HG03558 (cell line): ENCODE measurements at regions not wholly inside any gene's neighbourhood (a gene's known extent, or its start where the extent isn't known, plus 50 kb on each side); places are given as distances from the start of the nearest gene placed in this dataset.

Source experiments
- ATAC-seq: cut with Tn5 transposase; IDR thresholded peaks from one replicate; pipeline ENCODE4 v1.9.1; 2021; ENCODE audit warnings: moderate number of reproducible peaks; ENCODE audit not compliant: unreplicated experiment; ENCODE audit errors: extremely low read depth

DNA sequence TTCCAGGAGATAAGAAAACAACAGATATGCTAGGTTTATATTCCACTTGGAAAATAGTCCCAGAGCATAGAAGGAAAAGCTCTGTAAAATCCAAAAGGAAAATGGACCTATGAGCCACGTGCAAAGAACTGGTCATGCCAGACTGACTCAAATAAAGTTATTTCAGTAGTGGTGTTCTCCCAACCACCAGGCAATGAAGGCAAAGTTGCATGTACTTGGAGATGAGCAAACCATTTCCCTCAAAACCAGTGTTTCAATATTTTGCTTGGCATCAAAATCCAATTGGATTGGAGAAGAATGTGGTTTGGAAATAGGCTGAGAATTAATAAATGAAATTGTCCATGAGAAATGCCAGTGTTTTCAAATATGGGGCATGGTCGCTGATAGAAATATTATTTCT, 237.5 kb downstream of the ICOS start:
- no peak for ATAC-seq

DNA sequence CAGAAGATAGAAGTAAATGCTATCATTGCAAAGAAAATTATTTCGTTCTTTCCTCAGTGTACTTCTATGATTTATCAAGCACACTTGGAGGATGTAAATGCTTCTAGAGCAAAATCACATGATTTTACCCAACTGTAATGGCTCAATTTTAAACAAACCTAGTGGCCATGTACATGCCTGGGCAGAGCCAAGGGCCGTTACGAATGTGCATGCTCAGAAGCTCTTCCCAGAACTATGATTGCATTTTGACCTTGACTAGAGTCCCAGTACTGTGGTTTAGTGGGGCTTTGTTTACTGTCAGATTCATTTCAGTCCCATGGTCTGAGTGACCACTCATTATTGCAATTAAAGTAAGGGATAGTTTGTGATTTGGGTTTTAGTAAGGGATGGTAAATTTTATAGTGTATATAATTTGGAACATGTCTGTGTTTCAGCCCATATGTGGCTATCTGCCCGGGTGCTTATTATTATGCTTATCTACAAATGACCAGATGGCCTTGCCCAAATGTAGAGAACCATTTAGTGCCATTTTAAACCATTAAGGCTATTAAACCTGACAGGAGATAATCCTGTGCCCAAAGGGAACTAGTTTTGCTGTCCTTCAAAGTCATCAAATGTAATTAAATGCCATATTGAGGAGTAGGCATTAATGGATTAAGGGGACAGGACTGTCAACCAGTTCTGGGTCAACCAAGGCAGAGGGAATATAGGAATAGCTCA, 239.1 kb downstream of the ICOS start:
- ATAC-seq = no peak

DNA sequence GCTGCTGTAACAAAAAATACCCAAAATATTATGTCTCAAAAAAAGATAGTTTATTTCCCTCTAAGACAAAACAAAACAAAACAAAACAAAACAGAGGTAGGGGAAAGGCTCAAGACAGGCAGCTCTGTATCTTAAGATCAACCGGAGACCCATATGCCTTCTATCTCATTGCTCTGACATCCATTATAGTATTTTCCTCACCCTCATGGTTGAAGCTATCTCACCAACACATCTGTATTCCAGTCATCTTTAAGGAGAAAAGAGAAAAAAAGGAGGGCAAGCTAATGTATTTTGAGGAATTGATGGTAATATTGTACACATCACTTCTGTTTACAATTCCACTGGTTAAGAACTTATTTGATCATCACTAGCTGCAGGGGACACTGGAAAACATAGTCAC, 239.7 kb downstream of the ICOS start:
- no peak for ATAC-seq

DNA sequence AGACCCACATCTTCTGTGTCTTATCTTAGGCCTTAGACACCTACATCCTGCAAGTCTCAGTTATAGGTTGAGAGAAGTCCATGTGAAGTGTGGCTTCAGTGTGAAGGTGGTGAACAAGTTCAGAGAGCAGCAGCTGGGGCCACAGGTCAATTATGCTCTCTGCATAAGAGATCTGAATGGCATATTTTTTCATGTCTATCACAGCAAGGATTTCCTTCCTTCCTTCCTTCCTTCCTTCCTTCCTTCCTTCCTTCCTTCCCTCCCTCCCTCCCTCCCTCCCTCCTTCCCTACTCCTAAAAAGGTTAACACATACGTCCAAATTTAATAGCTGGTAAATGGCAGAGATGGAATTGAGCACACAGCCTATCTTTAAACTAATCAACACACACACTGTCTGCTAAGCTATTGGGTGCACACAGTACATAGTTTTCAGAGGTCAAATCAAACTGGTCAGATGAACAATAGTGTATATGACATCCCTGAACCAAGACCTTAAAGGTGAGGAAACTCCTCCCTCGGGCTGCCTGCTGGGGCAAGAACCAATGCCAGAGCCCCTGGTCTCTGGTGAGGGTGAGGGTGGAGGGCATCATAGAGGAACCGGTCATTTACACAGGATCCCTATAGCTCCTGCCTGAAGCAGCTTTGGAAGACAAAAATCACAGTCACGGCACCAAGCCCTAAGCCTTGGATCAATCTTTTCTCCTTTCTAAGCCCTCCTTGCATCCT, 240.9 kb downstream of the ICOS start:
- no peak for ATAC-seq

DNA sequence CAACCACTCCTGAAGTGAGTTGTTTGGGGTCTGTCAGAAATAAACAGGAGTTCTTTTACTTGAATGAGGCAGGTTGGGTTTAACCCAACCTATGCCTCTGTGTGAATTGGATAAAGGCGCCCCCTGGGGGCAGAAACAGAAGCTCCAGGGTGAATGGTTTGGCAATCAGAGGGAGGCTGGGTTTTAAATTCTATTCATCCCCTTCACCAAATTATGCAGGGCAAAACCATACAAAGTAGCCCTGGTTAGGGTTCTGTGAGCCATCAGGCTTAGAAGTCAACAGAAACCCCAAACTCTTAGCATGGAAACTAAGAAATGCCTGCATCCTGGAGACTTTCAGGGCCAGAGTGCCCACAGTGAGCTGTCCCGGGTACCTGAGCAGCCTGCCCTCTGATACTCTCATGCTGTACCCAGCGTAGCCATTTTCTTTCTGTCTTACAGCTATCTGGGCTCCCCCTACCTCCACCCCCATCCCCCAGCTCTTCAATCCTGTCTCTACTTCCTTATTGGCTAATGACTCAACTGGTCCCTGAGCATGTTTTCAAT, 241.5 kb downstream of the ICOS start:
- ATAC-seq = no peak

DNA sequence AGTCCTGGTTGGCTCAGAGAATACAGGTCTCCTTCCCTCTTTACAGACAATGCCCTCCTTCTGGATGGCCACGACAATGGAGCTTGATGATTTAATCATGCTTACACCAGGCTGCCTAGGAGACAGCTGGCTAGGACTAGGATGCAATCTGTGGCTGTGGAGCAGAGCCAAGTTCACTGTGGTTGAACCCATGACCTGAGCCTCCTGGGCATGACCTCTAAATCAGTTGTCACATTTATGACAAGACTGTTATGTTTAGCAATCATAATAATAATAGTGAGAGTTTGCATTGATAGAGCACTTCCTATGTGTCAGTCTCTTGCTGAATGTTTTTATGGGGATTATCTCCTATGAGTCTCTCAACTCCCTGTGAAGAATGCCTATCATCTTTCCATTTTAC, 244.1 kb downstream of the ICOS start:
- no peak for ATAC-seq

DNA sequence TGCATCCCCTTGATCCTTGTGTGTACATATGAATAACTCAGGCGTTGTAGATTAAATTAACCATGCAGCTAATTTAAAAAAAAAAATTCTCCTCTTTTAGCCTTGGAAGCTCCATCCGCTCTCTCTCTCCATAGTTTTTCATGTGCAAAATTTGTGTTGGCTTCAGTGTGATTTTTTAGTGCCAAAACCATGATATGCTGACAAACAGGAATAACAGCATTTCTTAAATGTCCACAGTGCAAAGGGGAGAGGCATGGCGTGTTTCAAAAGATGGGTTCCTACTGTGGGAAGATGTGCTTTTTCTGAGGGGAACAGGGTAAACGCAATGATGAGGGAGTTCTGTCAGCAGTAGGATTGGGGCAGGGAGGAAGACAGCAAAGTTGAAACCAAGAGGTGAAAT, 247.0 kb downstream of the ICOS start:
- no peak for ATAC-seq

DNA sequence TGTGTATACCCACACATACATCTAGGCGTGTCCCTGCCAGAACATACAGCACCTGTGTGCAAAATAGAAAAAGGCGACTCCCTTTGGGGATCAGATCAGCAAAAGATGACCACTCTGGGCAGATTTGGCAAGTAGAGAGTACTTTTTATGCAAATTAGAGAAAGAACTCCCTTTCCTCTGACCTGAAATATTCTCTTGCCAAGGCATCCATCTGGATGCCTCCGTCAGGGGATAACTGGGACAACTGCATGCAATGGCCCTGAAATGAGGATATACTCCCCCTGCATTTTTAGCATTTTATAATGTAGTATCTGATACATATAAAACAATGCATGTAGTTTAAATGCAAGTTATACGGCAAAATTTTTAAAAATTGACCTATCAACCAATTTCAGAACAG, 247.7 kb downstream of the ICOS start:
- ATAC-seq = no peak

DNA sequence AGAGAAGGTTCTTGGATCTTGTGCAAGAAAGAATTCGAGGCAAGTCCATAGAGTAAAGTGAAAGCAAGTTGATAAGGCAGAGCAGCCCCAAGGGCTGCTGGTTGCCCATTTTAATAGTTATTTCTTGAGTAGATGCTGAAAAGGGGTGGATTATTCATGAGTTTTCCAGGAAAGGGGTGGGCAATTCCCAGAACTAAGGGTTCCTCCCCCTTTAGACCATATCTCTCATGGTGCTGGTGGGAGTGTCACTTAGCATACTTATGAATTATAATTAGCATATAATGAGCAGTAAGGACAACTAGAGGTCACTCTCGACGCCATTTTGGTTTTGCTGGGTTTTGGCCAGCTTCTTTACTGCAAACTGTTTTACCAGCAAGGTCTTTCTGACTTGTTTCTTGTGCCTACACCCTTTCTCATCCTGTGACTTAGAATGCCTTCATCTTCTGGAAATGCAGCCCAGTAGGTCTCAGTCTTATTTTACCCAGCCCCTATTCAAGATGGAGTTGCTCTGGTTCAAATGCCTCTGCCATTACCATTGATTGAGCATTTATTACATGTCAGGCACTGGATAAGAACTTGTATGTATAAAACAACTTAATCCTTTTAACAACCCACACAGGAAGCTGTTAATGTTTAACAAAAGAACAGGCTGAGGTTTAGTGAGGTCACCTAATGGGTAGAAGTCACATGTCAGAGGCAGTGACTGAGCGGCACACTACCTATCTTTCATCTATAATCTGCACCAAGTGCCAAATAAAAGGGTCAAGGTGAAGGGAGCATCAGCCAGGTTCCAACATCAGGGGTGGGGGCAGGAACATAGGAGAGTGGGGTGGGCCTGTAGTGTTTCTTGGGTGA, 250.9 kb downstream of the ICOS start:
- no peak for ATAC-seq

DNA sequence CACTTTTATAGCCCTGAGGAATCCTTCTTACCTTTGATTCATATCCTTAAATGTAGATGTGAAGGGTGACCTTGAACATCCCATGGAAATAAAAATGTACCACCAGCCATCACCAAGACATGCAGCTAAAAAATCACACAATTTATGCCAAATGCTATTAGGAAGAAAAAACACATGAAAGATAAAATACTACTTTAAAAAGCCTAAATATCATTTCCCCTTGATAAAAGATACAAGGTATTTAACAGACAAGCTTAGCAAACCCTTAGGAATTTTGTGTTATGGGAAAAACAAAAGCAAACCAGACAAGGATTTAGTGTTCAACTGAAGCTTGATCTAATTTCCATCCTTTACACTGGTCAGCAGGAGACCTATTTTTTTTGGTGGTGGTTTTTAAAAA, 255.0 kb downstream of the ICOS start:
- no peak for ATAC-seq

DNA sequence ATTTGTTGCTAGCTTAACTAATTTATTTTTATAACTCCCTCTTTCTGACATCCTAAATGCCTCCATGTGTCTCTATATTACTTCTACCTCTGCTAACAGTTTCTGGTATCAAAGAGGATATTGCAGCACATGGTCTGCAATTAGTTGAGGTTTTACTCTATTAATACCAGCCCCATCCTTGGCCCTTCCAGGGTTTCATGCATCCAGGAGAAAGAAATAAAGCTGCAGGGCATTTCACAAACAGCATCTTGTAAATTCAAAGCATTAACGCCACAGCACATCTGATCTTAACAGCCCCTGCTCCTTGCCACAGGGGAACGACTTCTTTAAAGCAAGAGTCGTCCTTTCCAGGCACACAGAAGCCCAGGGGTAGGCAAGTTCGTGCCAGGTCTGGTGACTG, 258.9 kb downstream of the ICOS start:
- ATAC-seq = no peak

DNA sequence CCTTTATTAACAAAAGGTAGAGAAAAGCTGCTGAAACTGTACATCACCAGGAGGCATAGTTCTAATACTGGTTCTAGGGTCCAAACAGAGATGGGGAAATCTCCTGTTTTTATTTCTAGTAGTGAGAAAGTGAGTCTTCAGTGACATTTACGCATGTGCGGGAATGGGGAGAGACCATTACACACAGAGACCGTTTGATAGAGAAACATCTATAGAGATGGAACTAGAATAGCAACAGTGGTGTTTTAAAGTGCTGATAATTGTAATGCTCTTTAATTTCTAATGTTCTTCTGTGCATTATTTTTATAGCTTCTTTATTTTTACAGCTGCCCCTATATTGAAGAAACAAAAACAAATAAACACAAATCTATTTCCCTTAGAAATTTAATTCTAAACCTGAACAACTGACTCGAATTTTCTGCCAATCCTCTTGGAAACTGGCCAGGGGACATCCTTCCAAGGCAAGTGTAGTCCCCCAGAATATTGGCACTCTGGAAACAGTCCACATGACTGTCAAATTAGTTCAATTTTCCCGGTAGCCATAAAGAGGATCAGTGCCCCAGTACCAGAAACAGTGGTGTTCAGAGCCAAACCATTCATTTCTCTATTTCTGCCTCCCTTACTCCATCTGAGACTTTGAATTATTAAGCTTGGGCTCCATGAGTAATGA, 260.9 kb downstream of the ICOS start:
- ATAC-seq = no peak

DNA sequence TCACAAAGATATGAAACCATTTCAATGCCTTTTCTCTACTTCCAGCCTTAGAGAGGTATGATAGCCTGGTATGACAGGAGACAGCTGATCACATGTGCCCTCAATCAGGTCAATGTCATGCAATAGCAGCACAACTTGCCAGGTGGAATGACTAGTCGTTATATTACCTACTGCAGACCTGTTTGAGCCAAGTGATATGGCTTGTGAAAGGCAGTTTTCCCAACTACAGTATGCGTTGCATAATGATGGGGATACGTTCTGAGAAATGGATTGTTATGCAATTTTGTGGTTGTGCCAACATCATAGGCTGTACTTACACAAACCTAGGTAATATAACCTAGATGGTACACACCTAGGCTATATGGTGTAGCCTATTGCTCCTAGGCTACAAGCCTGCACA, 262.8 kb downstream of the ICOS start:
- ATAC-seq = no peak

DNA sequence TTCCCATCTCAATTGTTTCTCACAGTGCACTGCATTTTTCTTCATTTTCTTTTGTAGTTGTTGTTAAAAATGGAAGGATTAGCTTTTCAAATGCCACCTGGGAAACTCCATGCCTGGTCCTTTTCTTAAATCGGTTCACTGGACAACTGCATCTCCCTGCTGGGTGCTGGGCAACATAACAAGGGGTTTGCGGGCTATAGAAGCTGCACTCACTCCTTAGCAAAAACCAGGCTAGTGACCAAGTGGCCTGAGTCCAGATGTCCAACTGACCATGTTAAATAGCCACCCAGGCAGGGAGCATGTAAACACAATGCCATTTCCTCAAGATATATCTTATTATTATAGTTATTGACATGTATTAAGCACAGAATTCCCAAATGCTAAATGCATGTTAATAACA, 264.9 kb downstream of the ICOS start:
- ATAC-seq = no peak

DNA sequence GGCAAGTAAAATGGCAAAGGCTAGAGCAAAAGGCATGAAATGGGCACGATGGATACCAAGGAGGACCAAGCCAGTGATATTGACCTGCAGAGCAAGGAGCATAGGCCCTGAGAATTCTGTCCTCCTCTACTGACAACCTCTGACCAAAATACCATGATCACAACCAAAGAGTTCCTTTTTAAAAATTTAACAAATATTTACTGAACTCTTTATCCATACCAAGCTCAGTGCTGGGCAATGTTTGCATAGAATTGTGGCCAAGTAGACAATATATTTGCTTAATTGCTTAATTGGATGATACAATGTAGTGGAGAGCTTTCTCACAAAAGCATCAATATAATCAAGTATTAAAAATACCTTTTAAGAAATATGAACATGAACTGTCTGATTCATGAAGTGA, 265.7 kb downstream of the ICOS start:
- no peak for ATAC-seq

DNA sequence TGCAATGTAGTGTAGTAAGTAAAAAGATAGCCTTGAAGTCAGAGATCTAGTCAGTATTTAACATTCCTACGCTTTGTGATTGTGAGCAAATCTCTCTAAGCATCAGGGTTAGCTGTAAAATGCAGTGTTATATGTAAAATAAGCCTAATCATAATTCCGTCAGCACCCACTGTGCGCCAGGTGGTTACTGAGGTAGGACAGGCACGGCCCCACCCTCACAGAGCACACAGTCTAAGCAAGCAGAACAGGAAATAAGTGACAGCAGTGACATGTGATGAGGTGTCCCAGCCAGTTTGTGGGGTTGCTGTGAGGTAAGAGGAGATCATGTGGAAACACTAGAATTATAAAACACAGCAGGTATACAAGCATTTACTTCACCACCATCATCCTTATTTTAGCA, 267.1 kb downstream of the ICOS start:
- ATAC-seq = no peak

DNA sequence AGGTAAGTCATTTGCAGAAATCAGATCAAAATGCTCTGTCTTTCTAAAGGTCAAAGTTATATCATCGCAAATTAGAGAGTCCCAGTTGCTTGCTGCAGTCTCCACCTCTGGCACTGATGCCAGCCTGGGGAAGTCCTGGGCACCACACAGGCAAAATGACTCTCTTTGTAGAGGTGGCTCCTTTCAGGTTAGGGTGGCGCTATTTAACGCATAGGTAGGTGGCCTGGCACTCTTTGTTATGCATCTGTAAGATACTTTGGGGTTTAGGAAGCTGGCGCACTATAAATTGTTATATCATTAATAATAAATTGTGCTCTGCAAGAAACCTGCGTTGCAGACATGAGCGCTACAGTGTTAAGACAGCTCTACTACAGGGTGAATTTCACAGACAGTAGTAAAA, 268.5 kb downstream of the ICOS start:
- no peak for ATAC-seq

DNA sequence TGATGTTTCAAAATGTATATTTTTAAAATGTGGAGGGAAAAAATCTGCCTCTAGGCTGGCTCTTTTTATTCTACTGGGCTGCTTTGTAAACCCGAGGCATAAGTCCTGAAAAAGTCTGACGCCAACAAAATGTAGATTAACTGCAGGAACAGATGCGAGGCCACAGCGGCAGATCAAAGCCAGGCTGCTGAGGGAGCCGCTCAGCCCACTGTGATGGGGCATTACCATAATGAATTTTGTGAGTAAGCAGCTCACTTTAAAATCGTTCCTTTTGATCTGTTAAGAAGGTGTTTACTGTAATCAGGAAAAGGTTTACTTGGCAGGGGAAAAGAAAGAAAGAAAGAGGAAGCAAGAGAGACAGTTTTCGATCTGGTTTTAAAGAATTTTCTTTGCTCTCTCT, 269.0 kb downstream of the ICOS start:
- no peak for ATAC-seq

DNA sequence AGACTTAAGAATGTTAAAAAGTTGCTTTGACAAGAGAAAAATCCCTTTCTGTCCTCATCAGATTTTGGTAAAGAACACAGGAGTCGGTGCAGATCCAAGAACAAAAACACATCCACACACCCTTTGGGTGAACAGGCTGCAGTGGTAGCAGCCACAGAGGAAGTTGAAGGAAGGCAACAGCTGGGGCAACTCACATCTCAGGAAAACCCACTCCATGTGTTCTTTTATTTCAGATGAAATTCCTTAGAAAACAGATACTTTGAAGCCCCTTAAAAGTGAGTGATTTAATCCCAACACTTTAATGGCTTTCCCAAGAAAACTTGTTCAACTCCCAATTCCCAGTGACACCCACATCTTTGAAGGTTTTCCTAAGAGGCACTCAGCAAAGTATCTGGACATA, 271.3 kb downstream of the ICOS start:
- ATAC-seq = no peak

DNA sequence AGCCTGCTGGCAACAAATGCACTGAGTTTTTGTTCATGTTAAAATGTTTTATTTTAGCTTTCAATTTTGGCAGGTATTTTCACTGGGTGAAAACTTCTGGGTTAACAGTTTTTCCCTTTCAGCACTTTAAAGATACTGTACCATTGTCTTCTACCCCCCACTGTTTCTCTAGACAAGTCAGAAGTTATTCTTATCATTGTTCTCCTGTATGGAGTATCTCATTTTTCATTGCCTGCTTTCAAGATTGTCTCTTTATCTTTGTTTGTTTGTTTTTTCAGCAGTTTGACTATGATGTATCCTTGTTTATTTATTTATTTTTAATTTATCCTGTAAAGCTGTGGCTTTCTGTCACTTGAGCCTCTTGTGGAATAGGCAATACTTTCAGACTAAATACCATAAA, 277.0 kb downstream of the ICOS start:
- ATAC-seq = no peak
